ENCODE measurements at regions not wholly inside any gene's neighbourhood (a gene's known extent, or its start where the extent isn't known, plus 50 kb on each side); places are given as distances from the start of the nearest gene placed in this dataset.
"Not testable (repeated sequence)": the region's sequence is repeated elsewhere in the genome, so short reads cannot be mapped to it uniquely, and the experiment has no call there.

DNA sequence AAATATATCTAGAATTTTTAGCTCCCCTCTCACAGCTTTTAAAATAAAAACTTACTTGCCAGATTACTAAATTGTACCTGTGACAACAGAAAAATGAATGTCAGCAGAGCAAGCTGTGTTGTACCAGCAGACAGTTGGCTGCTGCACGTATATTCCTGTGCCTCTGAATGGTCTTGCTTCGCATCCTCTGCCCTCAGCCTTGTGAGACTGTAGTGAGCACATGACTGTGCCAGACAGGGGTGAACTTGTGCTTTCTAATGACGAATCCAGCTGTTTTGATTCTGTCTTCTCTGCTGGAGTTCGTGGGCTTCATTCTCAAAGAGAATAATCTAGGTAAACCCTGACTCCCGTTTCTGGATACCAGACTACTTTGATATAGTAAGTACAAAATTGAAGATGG, 58.3 kb upstream of the FRMD6 start:
- no peak for ATAC-seq (ENCODE audit: low FRiP score)
- 32 to 73% methylated on average over 5 of the region's 5 CpGs for WGBS, 2 donors
- no peak for DNase-seq
- no peaks in the 10 kb centered on the region for H3K36me3 ChIP-seq (ENCODE audit: control insufficient read depth in 1 of 2, insufficient read depth in 2 of 2, low read length in 1 of 2)
- no peak overlapping the region for H3K4me3 ChIP-seq (ENCODE audit: low read length in 2 of 2)
- no peaks in the 10 kb centered on the region for H3K9me3 ChIP-seq (ENCODE audit: control insufficient read depth, low read length)
- intact Hi-C loops (cut with DNase I), result no loop called here
- H3K27me3 ChIP-seq (ENCODE audit: control insufficient read depth in 1 of 2, insufficient read depth in 2 of 2, low read length in 1 of 2), result no peaks in the 10 kb centered on the region
- no peak overlapping the region for H3K27ac ChIP-seq (ENCODE audit: low read depth in 1 of 2, low read length in 2 of 2)
- no peaks in the 10 kb centered on the region for H3K4me1 ChIP-seq (ENCODE audit: control insufficient read depth in 1 of 2, insufficient read depth in 2 of 2, low read length in 2 of 2)

DNA sequence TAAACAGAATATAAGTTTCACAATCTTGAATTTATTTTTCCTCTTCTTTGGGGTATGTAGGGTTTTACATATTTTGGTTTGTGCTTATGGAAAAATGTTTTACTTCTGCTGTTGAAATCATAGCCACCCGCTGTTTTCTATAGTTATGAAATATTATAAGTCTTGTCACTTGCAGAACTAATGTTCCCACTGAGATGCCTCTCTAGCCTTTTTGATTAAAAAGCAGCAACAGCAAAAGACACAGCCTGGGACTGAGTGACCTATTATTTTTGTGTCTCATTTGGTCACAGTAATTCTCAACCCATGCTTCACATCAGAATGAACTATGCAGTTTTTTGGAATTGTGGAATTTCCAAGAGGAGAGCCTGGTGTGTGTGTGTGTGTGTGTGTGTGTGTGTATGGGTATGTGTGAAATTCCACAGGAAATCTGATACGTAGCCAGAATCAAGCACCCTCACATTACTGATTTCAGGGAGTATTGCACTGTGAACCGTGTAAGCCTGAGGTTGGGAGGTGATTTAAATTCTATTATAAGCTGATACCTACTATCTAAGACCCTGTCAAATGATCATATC, 55.7 kb upstream of the FRMD6 start:
- 73 to 76% methylated on average over 3 of the region's 3 CpGs for WGBS, 2 donors
- no peak overlapping the region for H3K27ac ChIP-seq (ENCODE audit: low read depth in 1 of 2, low read length in 2 of 2)
- no peak overlapping the region for H3K4me3 ChIP-seq (ENCODE audit: low read length in 2 of 2)

DNA sequence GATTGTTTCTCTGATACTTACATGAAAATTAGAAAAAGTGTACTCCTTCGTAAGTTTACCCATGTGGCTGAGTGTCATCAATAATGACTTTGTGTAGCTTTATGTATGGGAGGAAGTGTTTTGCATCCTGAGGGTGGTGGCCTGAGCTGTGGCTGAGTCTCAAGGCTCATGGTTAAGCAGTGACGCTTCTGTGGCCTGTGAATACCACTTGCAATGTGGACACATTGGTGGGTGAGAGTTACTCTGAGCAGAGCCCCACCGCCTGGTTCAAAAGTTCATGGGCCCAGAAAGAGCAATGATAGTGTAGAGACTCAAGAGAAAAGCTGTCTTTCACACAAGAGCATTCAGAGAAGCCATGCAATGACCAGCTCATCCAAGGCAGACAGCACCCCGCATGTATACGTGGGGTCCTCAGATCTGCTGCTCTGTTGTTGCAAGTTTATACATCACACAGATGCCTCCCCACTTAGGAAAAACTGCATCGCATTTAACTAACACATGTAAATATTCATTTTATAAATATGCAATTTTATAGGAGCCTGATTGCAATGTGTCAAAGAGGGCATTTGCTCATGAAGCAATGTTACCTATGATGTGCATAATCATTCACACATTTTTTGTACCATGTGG, 55.1 kb upstream of the FRMD6 start:
- ATAC-seq (ENCODE audit: low FRiP score) (no peak), DNase-seq (no peak)
- intact Hi-C loops (cut with DNase I), result no loop called here
- Histone ChIP-seq H3K36me3 (ENCODE audit: control insufficient read depth in 1 of 2, insufficient read depth in 2 of 2, low read length in 1 of 2) (no peaks in the 10 kb centered on the region), H3K27ac (ENCODE audit: low read depth in 1 of 2, low read length in 2 of 2) (no peak overlapping the region), H3K9me3 (ENCODE audit: control insufficient read depth, low read length) (no peaks in the 10 kb centered on the region), H3K4me1 (ENCODE audit: control insufficient read depth in 1 of 2, insufficient read depth in 2 of 2, low read length in 2 of 2) (no peaks in the 10 kb centered on the region), H3K4me3 (ENCODE audit: low read length in 2 of 2) (no peak overlapping the region), H3K27me3 (ENCODE audit: control insufficient read depth in 1 of 2, insufficient read depth in 2 of 2, low read length in 1 of 2) (no peaks in the 10 kb centered on the region)
- 94 to 98% methylated on average over 6 of the region's 6 CpGs for WGBS, 2 donors

More for the DNA sequence above, 55.7 kb upstream of the FRMD6 start:
- no peaks in the 10 kb centered on the region for H3K9me3 ChIP-seq (ENCODE audit: control insufficient read depth, low read length)
- no peak for DNase-seq
- intact Hi-C loops (cut with DNase I), result no loop called here
- no peaks in the 10 kb centered on the region for H3K4me1 ChIP-seq (ENCODE audit: control insufficient read depth in 1 of 2, insufficient read depth in 2 of 2, low read length in 2 of 2)
- ATAC-seq (ENCODE audit: low FRiP score), result no peak
- H3K36me3 ChIP-seq (ENCODE audit: control insufficient read depth in 1 of 2, insufficient read depth in 2 of 2, low read length in 1 of 2), result no peaks in the 10 kb centered on the region
- no peaks in the 10 kb centered on the region for H3K27me3 ChIP-seq (ENCODE audit: control insufficient read depth in 1 of 2, insufficient read depth in 2 of 2, low read length in 1 of 2)

DNA sequence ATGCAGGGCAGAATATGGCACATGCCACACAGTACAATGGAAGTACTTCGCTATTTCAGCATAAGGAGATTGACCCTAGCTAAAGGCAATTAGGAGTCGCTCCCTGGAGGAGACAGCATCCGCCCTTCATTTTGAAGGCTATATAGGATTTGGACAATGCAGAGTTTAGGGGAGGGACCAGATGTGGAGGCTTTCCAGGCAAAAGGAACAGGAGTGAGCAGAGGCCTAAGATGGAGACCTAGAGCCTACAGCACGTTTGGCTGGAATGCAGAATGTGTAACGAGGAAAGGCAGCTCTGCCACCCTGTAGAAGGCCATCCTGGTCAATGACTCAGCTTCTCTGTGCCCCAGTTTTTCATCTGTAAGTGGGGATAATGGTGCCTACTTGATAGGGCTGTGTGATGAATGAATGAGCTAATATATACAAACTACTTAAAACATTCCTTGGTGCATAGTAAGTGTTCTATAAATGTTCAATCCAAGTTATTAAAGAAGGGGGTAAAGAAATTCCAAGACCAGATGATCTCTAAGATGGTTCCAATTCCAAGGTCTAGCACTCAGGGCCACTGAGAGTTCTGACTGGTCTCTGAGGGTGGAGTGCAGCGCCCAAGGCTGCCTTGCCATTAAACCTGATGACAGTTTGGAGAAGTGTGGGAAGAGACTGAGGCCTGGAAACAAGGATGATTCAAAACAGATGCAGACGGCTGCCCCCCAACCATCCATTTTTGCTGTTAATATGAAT, 54.3 kb upstream of the FRMD6 start:
- no peak overlapping the region for H3K4me3 ChIP-seq (ENCODE audit: low read length in 2 of 2)
- no peak for ATAC-seq (ENCODE audit: low FRiP score)
- no peaks in the 10 kb centered on the region for H3K36me3 ChIP-seq (ENCODE audit: control insufficient read depth in 1 of 2, insufficient read depth in 2 of 2, low read length in 1 of 2)
- WGBS, 2 donors, result 95% methylated on average over 7 of the region's 7 CpGs
- H3K27me3 ChIP-seq (ENCODE audit: control insufficient read depth in 1 of 2, insufficient read depth in 2 of 2, low read length in 1 of 2), result no peaks in the 10 kb centered on the region
- no peak overlapping the region for H3K27ac ChIP-seq (ENCODE audit: low read depth in 1 of 2, low read length in 2 of 2)
- intact Hi-C loops (cut with DNase I), result no loop called here
- DNase-seq, result no peak
- no peaks in the 10 kb centered on the region for H3K9me3 ChIP-seq (ENCODE audit: control insufficient read depth, low read length)
- H3K4me1 ChIP-seq (ENCODE audit: control insufficient read depth in 1 of 2, insufficient read depth in 2 of 2, low read length in 2 of 2), result no peaks in the 10 kb centered on the region

DNA sequence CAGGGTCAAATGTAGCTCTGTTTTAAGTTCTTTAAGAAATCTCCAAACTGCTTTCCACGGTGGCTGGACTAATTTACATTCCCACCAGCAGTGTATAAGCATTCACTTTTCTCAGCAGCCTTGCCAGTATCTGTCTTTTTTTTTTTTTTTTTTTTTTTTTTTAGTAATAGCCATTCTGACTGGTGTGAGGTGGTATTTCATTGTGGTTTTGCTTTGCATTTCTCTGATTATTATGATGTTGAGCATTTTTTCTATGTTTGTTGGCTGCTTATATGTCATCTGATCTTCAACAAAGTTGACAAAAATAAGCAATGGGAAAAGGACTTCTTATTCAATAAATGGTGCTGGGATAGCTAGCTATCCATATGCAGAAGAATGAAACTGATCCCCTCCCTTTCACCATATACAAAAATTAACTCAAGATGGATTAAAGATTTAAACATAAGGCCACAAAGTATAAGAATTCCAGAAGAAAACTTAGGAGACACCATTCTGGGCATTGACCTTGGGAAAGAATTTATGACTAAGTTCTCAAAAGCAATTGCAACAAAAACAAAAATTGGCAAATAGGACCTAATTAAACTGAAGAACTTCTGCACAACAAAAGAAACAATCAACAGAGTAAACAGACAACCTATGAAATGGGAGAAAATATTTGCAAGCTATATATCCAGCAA, 52.6 kb upstream of the FRMD6 start:
- ATAC-seq (ENCODE audit: low FRiP score); intact Hi-C loops (cut with DNase I); DNase-seq; H3K9me3 ChIP-seq (ENCODE audit: control insufficient read depth, low read length); H3K27me3 ChIP-seq (ENCODE audit: control insufficient read depth in 1 of 2, insufficient read depth in 2 of 2, low read length in 1 of 2); H3K4me1 ChIP-seq (ENCODE audit: control insufficient read depth in 1 of 2, insufficient read depth in 2 of 2, low read length in 2 of 2); H3K27ac ChIP-seq (ENCODE audit: low read depth in 1 of 2, low read length in 2 of 2); H3K4me3 ChIP-seq (ENCODE audit: low read length in 2 of 2); H3K36me3 ChIP-seq (ENCODE audit: control insufficient read depth in 1 of 2, insufficient read depth in 2 of 2, low read length in 1 of 2): not testable (repeated sequence)
- 81 to 82% methylated on average over 1 of the region's 1 CpG for WGBS, 2 donors

DNA sequence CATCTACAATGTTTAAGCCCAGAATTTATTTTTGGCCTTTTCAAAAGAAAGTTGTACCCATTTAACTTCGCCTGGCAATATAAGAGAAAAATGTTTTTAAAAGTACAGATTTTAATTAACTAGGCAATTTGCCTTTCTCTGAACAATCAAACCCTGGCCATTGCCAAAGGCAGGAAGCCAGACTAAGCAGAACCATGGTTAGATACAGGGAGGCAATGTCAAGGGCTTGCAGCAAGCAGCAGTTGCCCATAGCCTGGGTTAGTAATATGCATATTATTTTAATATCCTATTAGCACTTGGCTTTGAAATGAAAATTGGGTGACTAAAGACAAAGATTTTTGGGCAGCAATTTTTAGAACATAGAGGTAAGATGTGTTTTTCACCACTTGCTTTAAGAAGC, 51.1 kb upstream of the FRMD6 start:
- Histone ChIP-seq H3K4me1 (ENCODE audit: control insufficient read depth in 1 of 2, insufficient read depth in 2 of 2, low read length in 2 of 2) (no peaks in the 10 kb centered on the region), H3K27ac (ENCODE audit: low read depth in 1 of 2, low read length in 2 of 2) (no peak overlapping the region), H3K9me3 (ENCODE audit: control insufficient read depth, low read length) (no peaks in the 10 kb centered on the region), H3K4me3 (ENCODE audit: low read length in 2 of 2) (no peak overlapping the region), H3K27me3 (ENCODE audit: control insufficient read depth in 1 of 2, insufficient read depth in 2 of 2, low read length in 1 of 2) (no peaks in the 10 kb centered on the region), H3K36me3 (ENCODE audit: control insufficient read depth in 1 of 2, insufficient read depth in 2 of 2, low read length in 1 of 2) (no peaks in the 10 kb centered on the region)
- 9% methylated on average over 1 of the region's 1 CpG for WGBS, 2 donors
- no peak for DNase-seq
- intact Hi-C loops (cut with DNase I), result no loop called here
- ATAC-seq (ENCODE audit: low FRiP score), result no peak

Data from aorta (tissue), 5 donors.